Peyer's patch (tissue), 4 donors: ENCODE measurements at regions not wholly inside any gene's neighbourhood (a gene's known extent, or its start where the extent isn't known, plus 50 kb on each side); places are given as distances from the start of the nearest gene placed in this dataset.

Experiments used
- CTCF ChIP-seq, 6 experiments: fragments of 450-650 bp in 4 of 6; fragments of 200-600 bp in 2 of 6; sonication (generic) in 1 of 6; IDR thresholded peaks; one replicate each; pipeline ENCODE4 v1.5.1; 2017 to 2019; ENCODE audit warnings: antibody characterized with exemption in 6 of 6, mild to moderate bottlenecking in 3 of 6, moderate library complexity in 1 of 6
- POLR2A ChIP-seq, 2 donors: fragments of 450-650 bp; IDR thresholded peaks; one replicate each; pipeline ENCODE4 v1.5.1; 2017; ENCODE audit warnings: antibody characterized with exemption in 2 of 2, mild to moderate bottlenecking in 2 of 2, moderate library complexity in 2 of 2

- TF ChIP-seq CTCF (IDR thresholded peaks at IDR 0.05) (no peak), POLR2A (IDR thresholded peaks at IDR 0.05) (no peak)
These were observed 87.4 kb upstream of the NGF start for GRCh38 chr1:115425442-115425841.
